Endothelial cell of umbilical vein (primary cell): ENCODE measurements at regions not wholly inside any gene's neighbourhood (a gene's known extent, or its start where the extent isn't known, plus 50 kb on each side); places are given as distances from the start of the nearest gene placed in this dataset.

ENCODE experiments used
- BruUV-seq: library from RNA; stranded (reverse); fragments of 400-500 nt; replicated peaks from 2 replicates; lab custom pipeline; 2021; lab: Mats Ljungman, UMichigan
- CTCF ChIA-PET: fragments of 300-600, 350-600 bp; sonication (Branson Sonifier 250); formaldehyde crosslinking; loops from one replicate; lab custom pipeline; 2021; ENCODE audit warnings: antibody characterized with exemption, inconsistent platforms; lab: Charles Lee
- POLR2A ChIA-PET: fragments of 300-600, 350-600 bp; sonication (Branson Sonifier 250); formaldehyde crosslinking; loops from one replicate; lab custom pipeline; 2021; ENCODE audit warnings: antibody characterized with exemption, inconsistent platforms; lab: Charles Lee
- DNase-seq: peaks from one replicate; pipeline ENCODE4 v3.0.0-alpha.2; 2011; ENCODE audit warnings: low read depth, low spot score
- FAIRE-seq: peaks from 2 replicates; lab custom pipeline; 2011; peaks lifted over from hg19 to GRCh38; lab: Jason Lieb, UNC
- H2AFZ ChIP-seq: 2 replicates; pipeline ENCODE4 v1.6.0; 2012; ENCODE audit warnings: low read depth, low read length, control low read depth, inconsistent platforms
- H3K27ac ChIP-seq: 2 replicates; pipeline ENCODE4 v1.5.1; 2011; ENCODE audit warnings: low read depth, mild to moderate bottlenecking, control low read depth, low read length, moderate library complexity; ENCODE audit not compliant: insufficient read depth
- H3K27me3 ChIP-seq, 2 experiments: 2 replicates each; pipeline versions ENCODE4 v1.6.0 to v1.6.1; 2011; ENCODE audit warnings: low read length in 2 of 2, mixed read lengths in 1 of 2; ENCODE audit not compliant: control insufficient read depth in 2 of 2, insufficient read depth in 2 of 2
- H3K36me3 ChIP-seq, 2 experiments: 2 replicates in 1 of 2; 3 replicates in 1 of 2; pipeline ENCODE4 v1.5.1; 2011; ENCODE audit warnings: low read length in 2 of 2, mild to moderate bottlenecking in 1 of 2, moderate library complexity in 1 of 2; ENCODE audit not compliant: control insufficient read depth in 2 of 2, insufficient read depth in 2 of 2; ENCODE audit errors: extremely low read depth in 1 of 2
- H3K4me1 ChIP-seq: 3 replicates; pipeline ENCODE4 v1.5.1; 2011; ENCODE audit warnings: mild to moderate bottlenecking, low read length; ENCODE audit not compliant: control insufficient read depth, insufficient read depth; ENCODE audit errors: extremely low read depth
- H3K4me2 ChIP-seq: 2 replicates; pipeline ENCODE4 v1.6.1; 2011; ENCODE audit warnings: low read length, control low read depth, mixed read lengths; ENCODE audit not compliant: insufficient read depth
- H3K4me3 ChIP-seq, 3 experiments: fragments of 200-600 bp in 1 of 3; sonication (generic), shearing (Covaris generic) in 1 of 3; replicated peaks in 1 of 3; 2 replicates each; pipeline ENCODE4 v1.5.1; 2011 to 2016; ENCODE audit warnings: control low read depth in 3 of 3, low read length in 3 of 3, mild to moderate bottlenecking in 2 of 3, inconsistent platforms in 1 of 3, low read depth in 1 of 3, moderate library complexity in 1 of 3; ENCODE audit not compliant: insufficient read depth in 1 of 3
- H3K79me2 ChIP-seq: 2 replicates; pipeline ENCODE4 v1.6.0; 2012; ENCODE audit warnings: low read length, inconsistent platforms; ENCODE audit not compliant: control insufficient read depth, insufficient read depth
- H3K9ac ChIP-seq: replicated peaks from 2 replicates; pipeline ENCODE3; 2011; ENCODE audit warnings: low read length, control low read depth; ENCODE audit not compliant: insufficient read depth; ENCODE audit errors: extremely low read depth
- H3K9me1 ChIP-seq: replicated peaks from 3 replicates; pipeline ENCODE4 v1.6.0; 2011; ENCODE audit warnings: mild to moderate bottlenecking, low read length; ENCODE audit not compliant: control insufficient read depth, insufficient read depth; ENCODE audit errors: extremely low read depth
- H3K9me3 ChIP-seq: replicated peaks from 2 replicates; pipeline ENCODE4 v1.5.1; 2012; ENCODE audit warnings: low read length, inconsistent platforms; ENCODE audit not compliant: control insufficient read depth, insufficient read depth
- H4K20me1 ChIP-seq: replicated peaks from 2 replicates; pipeline ENCODE3; 2011; ENCODE audit warnings: mild to moderate bottlenecking, low read length; ENCODE audit not compliant: control insufficient read depth, insufficient read depth; ENCODE audit errors: extremely low read depth
- CTCF ChIP-seq, 2 donors: IDR thresholded peaks; 1 replicate in 1 of 2; 2 replicates in 1 of 2; pipeline ENCODE4 v1.5.1; 2011; ENCODE audit warnings: low read length in 2 of 2, mild to moderate bottlenecking in 2 of 2, moderate library complexity in 2 of 2, control low read depth in 1 of 2, inconsistent platforms in 1 of 2, low read depth in 1 of 2; ENCODE audit not compliant: insufficient read depth in 1 of 2; ENCODE audit errors: extremely low read depth in 1 of 2
- EZH2 ChIP-seq: IDR thresholded peaks from 2 replicates; pipeline ENCODE4 v1.6.1; 2012; ENCODE audit warnings: borderline replicate concordance, low read depth, mild to moderate bottlenecking, moderate library complexity, low read length, inconsistent platforms; ENCODE audit not compliant: severe bottlenecking
- FOS ChIP-seq: IDR thresholded peaks from 2 replicates; pipeline ENCODE4 v1.6.1; 2011; ENCODE audit warnings: mild to moderate bottlenecking, low read length, moderate library complexity, borderline replicate concordance; ENCODE audit not compliant: insufficient read depth
- GATA2 ChIP-seq: IDR thresholded peaks from 2 replicates; pipeline ENCODE4 v1.7.0; 2011; ENCODE audit warnings: low read depth, mild to moderate bottlenecking, moderate library complexity, mixed read lengths, low read length; ENCODE audit not compliant: insufficient read length, insufficient read depth
- JUN ChIP-seq: IDR thresholded peaks from 2 replicates; pipeline ENCODE4 v1.6.1; 2011; ENCODE audit warnings: borderline replicate concordance, low read depth; ENCODE audit not compliant: insufficient read length, insufficient read depth
- MAX ChIP-seq: IDR thresholded peaks from 2 replicates; pipeline ENCODE4 v1.6.1; 2011; ENCODE audit not compliant: insufficient read depth, insufficient read length
- MYC ChIP-seq: IDR thresholded peaks from one replicate; pipeline ENCODE4 v1.6.1; 2011; ENCODE audit warnings: mild to moderate bottlenecking, low read depth, low read length
- POLR2A ChIP-seq: IDR thresholded peaks from 2 replicates; pipeline ENCODE4 v1.6.1; 2012; ENCODE audit warnings: low read depth, mild to moderate bottlenecking, control low read depth, low read length
- POLR2AphosphoS5 ChIP-seq: IDR thresholded peaks from 2 replicates; pipeline ENCODE4 v1.6.1; 2012; ENCODE audit warnings: low read depth, mild to moderate bottlenecking, control low read depth, low read length, moderate library complexity; ENCODE audit not compliant: insufficient read depth
- dilution Hi-C: fragments of 300-500 bp; cut with MboI; formaldehyde crosslinking; loops from one replicate; pipeline ENCODE4 v1.15.0; 2019; ENCODE audit warnings: low sequenced_read_pairs; ENCODE audit not compliant: extremely low pct_ligation_motif_present
- intact Hi-C: fragments of 100-400 bp; cut with micrococcal nuclease; formaldehyde crosslinking; loops from one replicate; pipeline ENCODE4 v1.10.0; 2022

GRCh38 chr6:131348572-131348971 is 213.3 kb downstream of the AKAP7 start:
- H3K27me3 ChIP-seq = no peaks in the 10 kb centered on the region
- ChIA-PET CTCF (no interaction called here), POLR2A (no interaction called here)
- BruUV-seq = no TSS peak
- no peak overlapping the region for H3K4me3 ChIP-seq
- no peaks in the 10 kb centered on the region for H3K9me3 ChIP-seq
- no peak overlapping the region for H3K9ac ChIP-seq
- dilution Hi-C loops = no loop called here
- TF ChIP-seq FOS (no peak), MYC (no peak), EZH2 (no peak), POLR2A (no peak), JUN (no peak), POLR2AphosphoS5 (no peak), MAX (no peak), CTCF (IDR thresholded peaks at IDR 0.05; ENCODE audit: extremely low read depth in 1 of 2, insufficient read depth in 1 of 2, low read depth in 1 of 2, low read length in 2 of 2) (no peak), GATA2 (no peak)
- no peak for DNase-seq
- FAIRE-seq = no peak
- H3K4me1 ChIP-seq = no peaks in the 10 kb centered on the region
- H4K20me1 ChIP-seq = no peaks in the 10 kb centered on the region
- no peaks in the 10 kb centered on the region for H3K9me1 ChIP-seq
- no peak overlapping the region for H2AFZ ChIP-seq
- intact Hi-C loops = no loop called here
- H3K79me2 ChIP-seq = no peaks in the 10 kb centered on the region
- no peaks in the 10 kb centered on the region for H3K36me3 ChIP-seq
- no peak overlapping the region for H3K4me2 ChIP-seq
- H3K27ac ChIP-seq = no peak overlapping the region
